SK-N-MC (cell line): ENCODE measurements at regions not wholly inside any gene's neighbourhood (a gene's known extent, or its start where the extent isn't known, plus 50 kb on each side); places are given as distances from the start of the nearest gene placed in this dataset.
"Not testable (repeated sequence)": the region's sequence is repeated elsewhere in the genome, so short reads cannot be mapped to it uniquely, and the experiment has no call there.

Experiments
- EZH2 ChIP-seq: fragments of 200-600 bp; sonication (generic); IDR thresholded peaks from one replicate; pipeline ENCODE4 v1.6.1; 2017; ENCODE audit warnings: antibody characterized with exemption
- POLR2AphosphoS5 ChIP-seq: IDR thresholded peaks from 2 replicates; pipeline ENCODE4 v1.6.1; 2012; ENCODE audit warnings: mild to moderate bottlenecking, low read depth, low read length, borderline replicate concordance

DNA sequence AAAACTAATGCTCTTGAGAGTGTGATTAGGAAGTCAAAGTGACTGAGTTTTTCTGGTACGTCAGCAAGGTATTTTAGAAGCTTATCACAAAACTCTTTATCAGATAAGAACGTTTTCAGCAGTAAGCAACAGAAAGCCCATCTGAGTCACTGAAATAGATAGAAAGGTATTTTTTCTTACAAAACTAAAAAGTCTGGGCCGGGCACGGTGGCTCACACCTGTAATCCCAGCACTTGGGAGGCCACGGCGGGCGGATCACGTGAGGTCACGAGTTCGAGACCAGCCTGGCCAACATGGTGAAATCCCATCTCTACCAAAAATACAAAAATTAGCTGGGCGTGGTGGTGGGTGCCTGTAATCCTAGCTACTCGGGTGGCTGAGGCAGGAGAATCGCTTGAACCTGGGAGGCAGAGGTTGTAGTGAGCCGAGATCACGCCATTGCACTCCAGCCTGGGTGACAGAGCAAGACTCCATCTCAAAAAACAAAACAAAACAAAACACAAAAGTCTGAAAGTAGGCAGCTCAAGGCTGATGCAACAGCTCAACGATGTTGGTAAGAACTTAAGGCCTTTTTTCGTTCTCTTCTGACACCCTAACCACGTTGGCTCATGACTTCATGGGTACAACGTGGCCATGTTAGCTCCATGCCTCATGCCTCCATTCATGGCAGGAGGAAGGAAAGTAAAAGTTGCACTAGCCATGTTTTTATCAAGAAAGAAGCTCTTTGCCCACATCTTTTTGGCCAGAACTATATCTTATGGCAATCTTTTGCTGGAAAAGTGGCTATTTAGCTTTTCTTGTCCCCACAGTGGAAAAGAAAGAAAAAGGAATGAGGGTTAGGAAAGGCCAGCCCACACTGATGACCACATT, 129.6 kb downstream of the MAP3K7 start:
- not testable (repeated sequence) for TF ChIP-seq POLR2AphosphoS5, EZH2
